ENCODE measurements at regions not wholly inside any gene's neighbourhood (a gene's known extent, or its start where the extent isn't known, plus 50 kb on each side); places are given as distances from the start of the nearest gene placed in this dataset. TPM values are rescaled to one million over a fixed set of nuclear protein-coding genes. Genes with fewer than 3 reads are reported as not detected.

DNA sequence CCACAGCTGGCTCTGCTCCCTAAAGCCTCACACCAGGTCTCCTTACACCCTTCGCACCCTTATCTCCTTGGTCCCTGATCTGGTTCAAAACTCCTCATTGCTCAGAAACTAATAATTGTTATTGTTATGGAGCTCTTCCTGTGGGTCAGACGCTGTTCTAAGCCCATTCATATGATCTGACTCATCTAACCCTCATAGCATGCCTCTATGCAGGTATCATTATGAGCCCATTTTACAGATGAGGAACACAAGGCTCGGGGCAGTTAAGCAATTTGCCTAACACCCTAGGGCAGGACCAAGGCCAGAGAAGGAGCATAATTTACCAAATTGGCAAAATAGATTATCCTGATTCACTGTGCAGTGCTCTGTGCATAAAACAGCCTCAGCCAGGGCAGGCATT is 51.8 kb upstream of the CCDC167 start:
- Histone ChIP-seq H3K9me3 (no peaks in the 10 kb centered on the region), H3K36me3 (no peaks in the 10 kb centered on the region), H3K4me1 (peaks cover 7% of the 10 kb centered on the region), H3K27ac (no peak overlapping the region), H3K4me3 (no peak overlapping the region), H3K27me3 (no peaks in the 10 kb centered on the region)
- intact Hi-C loops (cut with DNase I), result no loop called here
- TF ChIP-seq POLR2AphosphoS5 (IDR thresholded peaks at IDR 0.05; ENCODE audit: insufficient read depth in 1 of 2, low read depth in 1 of 2) (no peak), POLR2A (IDR thresholded peaks at IDR 0.05) (no peak), CTCF (IDR thresholded peaks at IDR 0.05) (no peak)
- no peak for DNase-seq (ENCODE audit: extremely low spot score in 2 of 2)

- no peak overlapping the region for H3K4me3 ChIP-seq
- intact Hi-C loops (cut with DNase I), result no loop called here
- no peaks in the 10 kb centered on the region for H3K36me3 ChIP-seq
- no peaks in the 10 kb centered on the region for H3K9me3 ChIP-seq
- peaks cover 7% of the 10 kb centered on the region for H3K4me1 ChIP-seq
- no peak overlapping the region for H3K27ac ChIP-seq
- no peak for DNase-seq (ENCODE audit: extremely low spot score in 2 of 2)
- TF ChIP-seq POLR2A (IDR thresholded peaks at IDR 0.05) (no peak), POLR2AphosphoS5 (IDR thresholded peaks at IDR 0.05; ENCODE audit: insufficient read depth in 1 of 2, low read depth in 1 of 2) (no peak), CTCF (IDR thresholded peaks at IDR 0.05) (no peak)
- H3K27me3 ChIP-seq, result no peaks in the 10 kb centered on the region
These were observed 51.3 kb upstream of the CCDC167 start for GRCh38 chr6:37551002-37551401.

DNA sequence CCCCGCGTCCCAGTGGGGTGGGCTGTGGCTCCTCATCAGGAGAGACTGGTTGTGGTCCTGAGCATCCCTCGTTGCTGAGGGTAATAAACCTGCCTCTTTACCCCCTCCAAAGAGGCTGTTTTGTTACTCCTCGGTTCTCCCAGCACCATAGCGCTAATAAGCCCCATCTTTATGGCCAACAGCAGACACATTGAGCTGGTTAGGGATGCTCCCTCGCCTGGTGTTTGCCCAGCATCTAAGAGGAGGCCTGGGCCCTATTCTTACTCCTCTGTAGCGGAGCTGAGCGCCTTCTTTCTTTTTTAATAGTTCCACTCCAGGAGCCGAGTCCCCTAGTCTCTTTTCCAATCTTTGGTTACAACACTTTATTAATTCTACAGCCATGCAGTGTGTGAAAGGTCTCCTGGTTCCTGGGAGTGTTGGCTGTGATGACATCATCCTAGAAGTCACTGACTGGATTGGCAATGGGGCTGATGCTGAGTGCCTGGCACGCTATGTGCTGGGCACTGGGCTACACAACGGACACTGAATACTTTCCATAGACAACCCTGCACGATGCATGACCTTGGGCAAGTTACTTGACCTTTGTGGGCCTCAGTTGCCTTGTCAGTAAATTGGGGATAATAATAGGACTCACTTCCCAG is 50.6 kb upstream of the CCDC167 start:
- Histone ChIP-seq H3K36me3 (no peaks in the 10 kb centered on the region), H3K4me3 (no peak overlapping the region), H3K27ac (no peak overlapping the region), H3K4me1 (peaks cover 7% of the 10 kb centered on the region), H3K27me3 (no peaks in the 10 kb centered on the region), H3K9me3 (no peaks in the 10 kb centered on the region)
- TF ChIP-seq CTCF (IDR thresholded peaks at IDR 0.05), result no peak
- no peak for TF ChIP-seq POLR2AphosphoS5 (IDR thresholded peaks at IDR 0.05; ENCODE audit: insufficient read depth in 1 of 2, low read depth in 1 of 2)
- TF ChIP-seq POLR2A (IDR thresholded peaks at IDR 0.05), result no peak
- intact Hi-C loops (cut with DNase I), result no loop called here
- no peak for DNase-seq (ENCODE audit: extremely low spot score in 2 of 2)

DNA sequence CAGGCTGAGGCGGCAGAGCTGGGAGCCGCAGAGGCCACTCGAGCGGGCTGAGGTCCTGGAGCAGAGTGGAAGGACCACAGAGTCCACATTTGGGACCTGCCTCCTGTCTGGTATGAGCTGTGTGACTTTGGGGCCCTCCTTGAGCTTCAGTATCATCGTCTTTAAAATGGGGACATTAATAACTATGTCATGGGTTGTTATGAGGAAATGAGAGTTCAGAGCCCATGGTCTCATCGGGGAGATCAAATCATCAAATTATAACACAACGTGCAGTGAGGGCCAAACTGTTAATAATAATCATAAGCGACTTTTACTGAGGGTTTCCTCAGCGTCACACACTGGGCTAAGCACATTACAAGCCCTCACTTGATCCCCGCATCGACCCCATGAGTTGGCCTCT is 49.9 kb upstream of the CCDC167 start:
- no peak for DNase-seq (ENCODE audit: extremely low spot score in 2 of 2)
- H3K36me3 ChIP-seq, result no peaks in the 10 kb centered on the region
- no peaks in the 10 kb centered on the region for H3K27me3 ChIP-seq
- H3K27ac ChIP-seq, result no peak overlapping the region
- no peak overlapping the region for H3K4me3 ChIP-seq
- peaks cover 7% of the 10 kb centered on the region for H3K4me1 ChIP-seq
- TF ChIP-seq POLR2A (IDR thresholded peaks at IDR 0.05) (no peak), POLR2AphosphoS5 (IDR thresholded peaks at IDR 0.05; ENCODE audit: insufficient read depth in 1 of 2, low read depth in 1 of 2) (no peak), CTCF (IDR thresholded peaks at IDR 0.05) (no peak)
- intact Hi-C loops (cut with DNase I), result no loop called here
- H3K9me3 ChIP-seq, result no peaks in the 10 kb centered on the region

Small RNA genes lying in the stretch of these regions (microRNA-seq; reads per million reads assigned to microRNA genes)
- not detected for gene MIR4462 (ENCODE audit: borderline number of aligned reads, borderline replicate concordance)

Small RNA genes lying in the stretch of these regions (small RNA-seq; reads per million reads assigned to genes)
- not detected for gene MIR4462
